Breast epithelium (tissue), 3 donors: ENCODE measurements at regions not wholly inside any gene's neighbourhood (a gene's known extent, or its start where the extent isn't known, plus 50 kb on each side); places are given as distances from the start of the nearest gene placed in this dataset.

Experiments
- CTCF ChIP-seq, 3 donors: fragments of 450-650 bp; IDR thresholded peaks; one replicate each; pipeline ENCODE4 v1.5.1; 2016 to 2017; ENCODE audit warnings: antibody characterized with exemption in 3 of 3, mild to moderate bottlenecking in 3 of 3, moderate library complexity in 3 of 3
- POLR2A ChIP-seq: fragments of 450-650 bp; IDR thresholded peaks from one replicate; pipeline ENCODE4 v1.6.1; 2016; ENCODE audit warnings: antibody characterized with exemption, mild to moderate bottlenecking, moderate library complexity
- POLR2AphosphoS5 ChIP-seq, 3 donors: sonication (generic); formaldehyde crosslinking; IDR thresholded peaks; one replicate each; pipeline ENCODE4 v1.6.1; 2017; ENCODE audit warnings: antibody characterized with exemption in 3 of 3

GRCh38 chr13:70814684-70815083 is 706.4 kb upstream of the KLHL1 start:
- TF ChIP-seq CTCF (IDR thresholded peaks at IDR 0.05): no peak
- TF ChIP-seq POLR2AphosphoS5 (IDR thresholded peaks at IDR 0.05): no peak
- TF ChIP-seq POLR2A: no peak
